GM18511 (cell line): ENCODE measurements at regions not wholly inside any gene's neighbourhood (a gene's known extent, or its start where the extent isn't known, plus 50 kb on each side); places are given as distances from the start of the nearest gene placed in this dataset.
"Not testable (repeated sequence)": the region's sequence is repeated elsewhere in the genome, so short reads cannot be mapped to it uniquely, and the experiment has no call there.

Source experiments
- ATAC-seq: cut with Tn5 transposase; IDR thresholded peaks from one replicate; pipeline ENCODE4 v1.9.1; 2021; ENCODE audit warnings: mild to moderate bottlenecking, moderate library complexity; ENCODE audit not compliant: unreplicated experiment

DNA sequence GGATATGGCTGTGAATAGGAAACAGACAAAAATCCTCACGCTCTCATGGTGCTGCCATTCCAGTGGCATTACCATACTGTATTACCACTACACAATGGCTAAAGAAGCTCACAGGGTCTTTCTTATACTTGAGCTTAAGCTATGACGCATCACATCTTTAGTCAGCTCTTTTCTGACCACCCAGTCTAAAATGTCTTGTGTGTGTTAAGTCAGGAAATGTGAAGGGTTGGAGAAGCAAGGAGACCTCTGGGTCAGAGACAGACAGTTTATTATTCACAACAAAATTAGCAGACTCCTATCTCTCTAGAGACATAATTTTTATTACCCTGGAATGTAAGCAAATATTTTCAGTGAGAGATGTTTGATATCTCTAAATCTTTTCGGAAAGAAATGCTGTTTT lies 1583.2 kb upstream of the WWC1 start:
- ATAC-seq: no peak

- no peak for ATAC-seq
These were observed 1581.8 kb upstream of the WWC1 start for GRCh38 chr5:166709691-166710090.

DNA sequence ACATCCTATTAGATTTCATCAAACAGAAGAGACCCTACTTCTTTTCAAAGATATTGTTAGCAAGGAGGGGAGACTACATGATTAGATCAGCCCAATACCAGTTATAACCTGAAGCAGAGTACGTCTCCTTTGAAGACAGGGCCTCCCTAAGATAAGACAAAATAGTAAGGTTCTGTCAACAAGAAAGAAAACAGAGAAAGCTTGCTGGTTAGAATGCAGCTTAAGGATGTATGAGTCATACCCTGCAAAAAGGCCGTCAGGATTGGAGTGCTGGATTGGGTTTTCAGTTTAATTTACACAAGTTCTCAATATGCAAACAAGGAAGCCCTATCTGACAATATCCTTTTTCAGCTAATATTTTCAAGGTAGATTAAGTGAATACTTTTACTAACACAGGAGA lies 1581.2 kb upstream of the WWC1 start:
- ATAC-seq: no peak

DNA sequence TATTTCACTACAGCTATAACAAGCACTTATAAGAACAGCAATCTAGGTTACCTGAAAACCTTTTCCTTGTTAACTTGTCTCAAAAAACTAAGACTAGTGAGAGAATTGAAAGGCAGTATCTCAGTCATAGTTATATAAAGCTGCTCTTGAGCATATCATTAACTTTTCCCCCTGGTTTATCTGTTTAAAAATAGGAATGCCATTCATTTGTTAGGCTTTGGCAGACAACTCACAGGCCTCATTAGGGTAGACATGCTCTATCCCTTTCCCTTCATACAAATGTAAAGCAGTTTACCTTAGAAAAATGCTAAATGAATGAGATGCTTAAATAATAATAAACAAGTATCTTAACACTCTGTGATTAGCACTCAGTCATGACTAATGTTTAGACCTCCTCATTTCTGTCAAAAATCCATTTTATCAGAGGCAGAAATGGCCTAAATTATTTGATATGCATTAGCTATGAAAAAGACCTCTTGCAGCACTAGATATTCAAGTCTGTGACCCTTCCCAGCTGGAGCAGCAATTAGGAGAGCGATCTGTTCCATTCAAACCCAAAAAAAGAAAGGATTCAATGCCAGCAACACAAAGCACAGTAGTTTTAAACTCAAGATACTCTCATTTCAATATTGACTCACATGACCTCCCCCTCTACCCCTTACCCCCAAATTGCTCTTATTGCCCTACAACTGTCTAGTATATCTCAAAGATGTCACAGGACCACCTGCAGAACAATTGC lies 1578.8 kb upstream of the WWC1 start:
- no peak for ATAC-seq

- no peak for ATAC-seq
These were observed 1578.2 kb upstream of the WWC1 start for GRCh38 chr5:166713295-166713694.

DNA sequence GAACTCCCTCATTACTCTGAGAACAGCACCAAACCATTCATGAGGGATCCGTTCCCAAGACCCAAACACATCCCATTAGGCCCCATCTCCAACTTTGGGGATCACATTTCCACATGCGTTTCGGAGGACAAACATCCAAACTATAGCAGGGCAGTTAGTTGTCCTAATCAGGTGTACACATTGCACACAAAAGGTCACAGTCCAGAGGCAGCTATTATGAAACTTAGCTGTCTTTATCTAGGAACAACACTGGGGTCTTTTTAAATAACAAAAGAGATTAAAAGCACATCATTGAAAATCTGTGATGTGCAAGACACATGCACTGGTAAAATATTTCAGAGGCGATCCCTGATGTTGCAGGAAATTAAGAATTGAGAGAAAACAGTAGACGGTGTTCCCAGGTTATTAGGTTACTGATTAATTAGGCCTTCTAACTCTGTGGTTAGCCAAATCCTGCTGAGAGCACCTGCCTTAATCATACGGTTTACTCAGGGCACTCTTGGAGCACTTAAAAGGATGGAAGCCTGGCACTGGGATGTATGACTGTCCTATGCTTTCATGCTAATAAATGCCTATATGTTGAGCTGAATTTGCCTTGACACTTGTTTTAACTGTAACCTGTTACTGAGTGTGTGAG lies 1574.5 kb upstream of the WWC1 start:
- ATAC-seq: no peak

- no peak for ATAC-seq
These were observed 1571.5 kb upstream of the WWC1 start for GRCh38 chr5:166719991-166720390.

DNA sequence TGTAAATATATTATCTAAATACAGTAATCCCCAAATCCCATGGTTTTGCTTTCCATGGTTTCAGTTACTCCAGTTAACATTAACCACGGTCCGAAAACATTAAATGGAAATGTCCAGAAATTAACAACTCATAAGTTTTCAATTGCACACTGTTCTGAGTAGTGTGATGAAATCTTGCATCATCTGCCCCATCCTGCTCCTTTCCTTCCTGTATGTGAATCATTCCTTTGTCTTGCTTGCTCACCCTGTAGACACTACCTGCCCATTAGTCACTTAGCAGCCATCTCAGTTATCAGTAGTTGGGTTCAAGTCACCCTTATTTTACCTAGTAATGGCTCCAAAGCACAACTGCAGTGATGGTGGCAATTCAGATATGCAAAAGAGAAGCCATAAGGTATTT lies 1568.5 kb upstream of the WWC1 start:
- ATAC-seq: no peak

DNA sequence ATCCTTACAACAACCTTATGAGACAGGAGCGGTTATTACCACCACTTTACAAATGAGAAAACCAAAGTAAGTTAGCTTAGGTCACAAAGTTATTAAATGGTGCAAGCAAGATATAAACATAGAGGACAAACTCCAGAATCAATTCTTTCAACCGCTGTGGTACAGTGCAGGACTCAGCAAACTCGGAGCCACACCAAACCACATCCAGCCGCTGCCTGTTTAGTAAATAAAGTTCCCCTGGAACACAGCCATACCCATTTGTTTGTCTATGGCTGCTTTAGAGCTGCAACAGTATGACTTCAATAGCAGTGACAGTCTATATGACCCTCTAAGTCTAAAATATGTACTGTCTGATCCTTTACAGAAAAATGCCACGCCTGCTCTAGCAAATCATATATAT lies 1567.2 kb upstream of the WWC1 start:
- ATAC-seq: no peak

DNA sequence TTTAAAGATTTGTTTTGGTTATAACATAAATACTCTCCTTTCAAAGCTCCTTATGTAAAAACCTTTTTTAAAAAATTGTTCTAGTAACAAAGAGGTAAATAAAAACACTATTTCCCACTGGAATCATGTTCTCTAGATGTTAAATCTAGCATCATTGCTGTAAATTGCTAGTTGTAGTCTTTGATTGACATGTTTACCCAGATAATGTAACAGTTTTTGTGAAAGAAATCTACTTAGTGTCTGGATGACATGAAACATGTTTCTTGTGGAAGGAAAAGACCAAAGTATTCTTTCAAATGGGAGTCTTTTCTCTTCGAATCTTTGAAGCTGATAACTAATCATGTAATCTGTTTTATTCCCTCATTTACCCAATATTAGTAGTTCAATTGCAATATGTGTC lies 1565.9 kb upstream of the WWC1 start:
- ATAC-seq: no peak

DNA sequence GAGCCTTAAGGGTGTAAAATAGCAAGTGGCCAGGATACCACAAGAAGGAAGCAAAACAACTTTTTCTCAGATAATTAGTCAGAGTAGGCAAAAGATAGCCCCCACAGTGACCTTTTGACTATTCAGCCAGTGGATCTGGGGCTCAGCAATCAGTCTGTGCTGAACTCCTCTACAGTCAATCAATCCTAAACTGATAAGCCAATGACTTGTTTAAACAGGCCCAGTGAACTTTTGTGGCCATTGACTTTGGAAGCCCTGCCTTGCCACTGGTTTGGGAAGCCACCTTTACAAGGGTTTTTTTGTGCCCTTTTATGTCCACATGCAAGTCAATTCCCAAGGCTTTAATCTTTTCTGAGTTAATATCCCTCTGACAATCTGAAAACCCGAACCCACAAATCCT lies 1565.0 kb upstream of the WWC1 start:
- ATAC-seq: no peak

- not testable (repeated sequence) for ATAC-seq
These were observed 1548.5 kb upstream of the WWC1 start for GRCh38 chr5:166742951-166743350.

GRCh38 chr5:166746506-166746905 lies 1544.9 kb upstream of the WWC1 start:
- no peak for ATAC-seq

DNA sequence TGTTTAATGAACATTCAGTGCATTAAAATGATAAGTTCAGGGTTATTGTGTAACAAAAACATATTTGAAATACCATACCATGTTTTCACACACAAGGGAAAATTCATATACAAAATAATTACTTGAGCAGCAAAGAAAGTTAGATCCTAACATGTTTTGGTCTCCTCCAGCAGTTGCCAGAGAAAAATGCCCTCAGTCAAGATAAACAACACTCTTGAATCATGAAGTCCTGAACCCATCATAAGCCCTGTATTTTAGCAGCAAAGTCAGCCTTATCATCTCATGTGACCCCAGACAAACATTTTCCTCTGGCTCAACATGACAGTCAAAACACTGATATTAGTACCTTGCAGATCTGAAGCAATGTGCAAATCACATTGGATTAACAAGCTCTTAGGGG lies 1541.1 kb upstream of the WWC1 start:
- no peak for ATAC-seq

GRCh38 chr5:166758151-166758550 lies 1533.3 kb upstream of the WWC1 start:
- ATAC-seq: no peak

GRCh38 chr5:166767858-166768257 lies 1523.6 kb upstream of the WWC1 start:
- no peak for ATAC-seq

- ATAC-seq: no peak
These were observed 1522.9 kb upstream of the WWC1 start for GRCh38 chr5:166768536-166768935.

- ATAC-seq: no peak
These were observed 1518.7 kb upstream of the WWC1 start for GRCh38 chr5:166772770-166773169.

GRCh38 chr5:166781737-166782136 lies 1509.7 kb upstream of the WWC1 start:
- no peak for ATAC-seq

DNA sequence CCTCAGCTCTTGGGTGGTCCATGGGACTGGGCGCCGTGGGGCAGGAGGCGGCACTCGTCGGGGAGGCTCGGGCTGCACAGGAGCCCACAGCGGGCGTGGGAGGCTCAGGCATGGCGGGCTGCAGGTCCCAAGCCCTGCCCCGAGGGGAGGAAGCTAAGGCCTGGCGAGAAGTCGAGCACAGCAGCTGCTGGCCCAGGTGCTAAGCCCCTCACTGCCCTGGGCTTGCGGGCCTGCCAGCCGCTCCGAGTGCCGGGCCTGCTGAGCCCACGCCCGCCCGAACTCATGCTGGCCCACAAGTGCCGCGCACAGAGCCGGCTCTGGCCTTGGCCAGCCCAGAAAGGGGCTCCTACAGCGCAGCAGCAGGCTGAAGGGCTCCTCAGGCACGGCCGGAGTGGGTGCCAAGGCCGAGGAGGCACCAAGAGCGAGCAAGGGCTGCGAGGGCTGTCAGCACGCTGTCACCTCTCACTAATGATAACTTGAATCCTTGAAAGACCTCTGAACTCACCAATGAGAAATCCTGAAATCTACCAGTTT lies 1506.8 kb upstream of the WWC1 start:
- ATAC-seq: no peak

- no peak for ATAC-seq
These were observed 1505.3 kb upstream of the WWC1 start for GRCh38 chr5:166786178-166786577.

DNA sequence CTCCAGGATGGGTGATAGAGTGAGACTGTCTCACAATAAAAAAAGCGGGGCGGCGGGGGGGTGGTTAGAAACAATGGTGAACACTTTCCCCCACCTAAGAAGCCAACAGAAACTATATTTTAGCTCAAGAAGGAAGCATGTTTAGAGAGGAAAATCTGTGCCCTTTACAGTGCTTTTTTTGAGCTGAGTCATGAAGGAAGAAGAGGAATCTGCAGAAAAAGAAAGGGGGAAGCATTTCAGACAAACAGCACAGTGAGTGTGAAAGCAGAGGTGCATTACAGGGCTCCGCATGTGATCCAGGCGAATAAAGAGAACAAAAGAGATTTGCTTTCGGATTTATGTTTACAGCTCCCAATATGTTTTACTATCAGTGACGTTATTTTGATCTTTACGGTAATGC lies 1504.6 kb upstream of the WWC1 start:
- ATAC-seq: no peak

DNA sequence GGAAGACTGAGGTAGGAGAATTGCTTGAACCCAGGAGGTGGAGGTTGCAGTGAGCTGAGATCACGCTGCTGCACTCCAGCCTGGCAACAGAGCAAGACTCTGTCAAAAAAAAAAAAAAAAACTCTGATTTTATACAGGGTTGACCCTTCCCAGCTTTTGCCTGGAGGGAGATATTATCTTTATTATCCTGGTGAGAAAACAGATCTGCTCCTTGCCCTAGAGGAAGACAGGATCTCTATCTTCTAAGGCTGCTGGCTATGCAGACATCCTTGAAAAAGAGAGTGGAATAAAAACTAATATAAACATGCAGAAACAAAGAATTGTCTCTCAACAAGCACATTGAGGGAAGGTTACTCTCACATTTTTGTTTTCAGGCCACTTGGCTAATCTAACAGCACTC lies 1503.4 kb upstream of the WWC1 start:
- no peak for ATAC-seq
